ENCODE measurements at regions not wholly inside any gene's neighbourhood (a gene's known extent, or its start where the extent isn't known, plus 50 kb on each side); places are given as distances from the start of the nearest gene placed in this dataset.

DNA sequence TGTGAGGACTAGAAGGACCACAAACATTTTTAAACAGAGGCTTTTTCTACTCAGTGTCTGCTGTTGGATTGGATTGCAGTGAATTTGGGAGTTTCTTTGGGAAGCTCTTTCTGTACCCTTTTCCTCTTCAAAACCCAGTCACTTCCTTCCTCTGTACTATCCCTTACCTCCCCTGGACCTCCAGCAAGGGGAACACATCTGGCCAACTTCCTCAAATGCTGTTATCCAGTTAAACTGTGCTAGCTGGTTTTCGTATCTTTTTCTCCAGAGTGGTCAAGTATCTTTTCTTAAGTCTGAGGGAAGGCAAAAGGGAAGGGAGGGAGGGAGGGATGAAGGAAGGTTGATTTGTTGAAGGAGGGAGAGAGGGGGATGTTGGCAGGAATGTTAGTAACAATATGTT, 99.2 kb upstream of the TNR start:
- TF ChIP-seq, protein P1, sequence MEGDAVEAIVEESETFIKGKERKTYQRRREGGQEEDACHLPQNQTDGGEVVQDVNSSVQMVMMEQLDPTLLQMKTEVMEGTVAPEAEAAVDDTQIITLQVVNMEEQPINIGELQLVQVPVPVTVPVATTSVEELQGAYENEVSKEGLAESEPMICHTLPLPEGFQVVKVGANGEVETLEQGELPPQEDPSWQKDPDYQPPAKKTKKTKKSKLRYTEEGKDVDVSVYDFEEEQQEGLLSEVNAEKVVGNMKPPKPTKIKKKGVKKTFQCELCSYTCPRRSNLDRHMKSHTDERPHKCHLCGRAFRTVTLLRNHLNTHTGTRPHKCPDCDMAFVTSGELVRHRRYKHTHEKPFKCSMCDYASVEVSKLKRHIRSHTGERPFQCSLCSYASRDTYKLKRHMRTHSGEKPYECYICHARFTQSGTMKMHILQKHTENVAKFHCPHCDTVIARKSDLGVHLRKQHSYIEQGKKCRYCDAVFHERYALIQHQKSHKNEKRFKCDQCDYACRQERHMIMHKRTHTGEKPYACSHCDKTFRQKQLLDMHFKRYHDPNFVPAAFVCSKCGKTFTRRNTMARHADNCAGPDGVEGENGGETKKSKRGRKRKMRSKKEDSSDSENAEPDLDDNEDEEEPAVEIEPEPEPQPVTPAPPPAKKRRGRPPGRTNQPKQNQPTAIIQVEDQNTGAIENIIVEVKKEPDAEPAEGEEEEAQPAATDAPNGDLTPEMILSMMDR (IDR thresholded peaks at IDR 0.05): no peak
- TF ChIP-seq POLR2A (IDR thresholded peaks at IDR 0.05): no peak
